Tibial artery (tissue), 4 donors: ENCODE measurements at regions not wholly inside any gene's neighbourhood (a gene's known extent, or its start where the extent isn't known, plus 50 kb on each side); places are given as distances from the start of the nearest gene placed in this dataset.

ENCODE experiments used
- DNase-seq, 2 donors: peaks; one replicate each; pipeline ENCODE4 v3.0.0-alpha.2; 2019
- H3K27ac ChIP-seq, 2 donors: fragments of 200-600 bp; sonication (generic) in 1 of 2; 1 replicate in 1 of 2; 2 replicates in 1 of 2; pipeline ENCODE4 v1.5.1; 2018 to 2019; ENCODE audit warnings: mild to moderate bottlenecking in 1 of 2
- H3K27me3 ChIP-seq, 2 donors: fragments of 200-600 bp; sonication (generic) in 1 of 2; one replicate each; pipeline versions ENCODE4 v1.5.1 to v1.6.0; 2016 to 2019
- H3K36me3 ChIP-seq, 3 donors: fragments of 200-600 bp; sonication (generic) in 2 of 3; one replicate each; pipeline ENCODE4 v1.5.1; 2016 to 2019; ENCODE audit warnings: mild to moderate bottlenecking in 2 of 3
- H3K4me1 ChIP-seq, 4 donors: fragments of 200-600 bp; sonication (generic) in 2 of 4; 1 replicate in 3 of 4; 2 replicates in 1 of 4; pipeline ENCODE4 v1.5.1; 2016 to 2019
- H3K4me3 ChIP-seq, 2 donors: fragments of 200-600 bp; sonication (generic) in 1 of 2; 1 replicate in 1 of 2; 2 replicates in 1 of 2; pipeline ENCODE4 v1.5.1; 2018 to 2019; ENCODE audit warnings: mild to moderate bottlenecking in 2 of 2
- H3K9me3 ChIP-seq, 3 donors: fragments of 200-600 bp; sonication (generic) in 1 of 3; one replicate each; pipeline ENCODE4 v1.5.1; 2016 to 2019
- intact Hi-C: fragments of 100-400 bp; cut with DNase I; formaldehyde crosslinking; loops from one replicate; pipeline ENCODE4 v1.15.0; 2023; ENCODE audit warnings: low total_unique reads
- TF ChIP-seq, protein P1 (sequence below), 2 experiments: fragments of 200-600 bp in 1 of 2; fragments of 450-650 bp in 1 of 2; IDR thresholded peaks; one replicate each; pipeline ENCODE4 v1.5.1; 2017 to 2019; ENCODE audit warnings: antibody characterized with exemption in 2 of 2, mild to moderate bottlenecking in 1 of 2, moderate library complexity in 1 of 2

DNA sequence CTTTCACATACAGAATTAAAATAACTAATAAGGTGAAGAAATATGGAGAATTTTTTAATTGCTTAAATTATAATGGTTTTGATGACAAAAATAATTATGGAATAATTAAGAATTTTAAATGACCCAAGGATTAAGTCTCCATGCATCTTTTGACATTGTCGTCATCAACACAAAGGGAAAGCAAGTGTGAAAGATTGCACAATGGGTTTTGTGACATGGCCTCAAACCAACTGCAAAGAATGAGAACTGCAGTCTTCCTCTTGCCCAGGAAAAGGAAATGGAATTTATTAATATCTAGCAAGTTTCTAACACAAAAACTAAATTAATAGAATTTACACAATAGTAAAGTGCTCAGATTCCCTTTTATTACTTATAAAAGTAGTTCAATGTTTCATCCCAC, 329.1 kb upstream of the PKDCC start:
- intact Hi-C loops, result no loop called here
- H3K4me3 ChIP-seq, result no peak overlapping the region
- H3K27me3 ChIP-seq, result no peaks in the 10 kb centered on the region
- peaks cover 0 to 48% (median 7%) of the 10 kb centered on the region in 4 donors for H3K4me1 ChIP-seq
- H3K27ac ChIP-seq, result peak overlapping the region; percentile 23 to 68
- no peaks in the 10 kb centered on the region for H3K9me3 ChIP-seq
- TF ChIP-seq, protein P1, sequence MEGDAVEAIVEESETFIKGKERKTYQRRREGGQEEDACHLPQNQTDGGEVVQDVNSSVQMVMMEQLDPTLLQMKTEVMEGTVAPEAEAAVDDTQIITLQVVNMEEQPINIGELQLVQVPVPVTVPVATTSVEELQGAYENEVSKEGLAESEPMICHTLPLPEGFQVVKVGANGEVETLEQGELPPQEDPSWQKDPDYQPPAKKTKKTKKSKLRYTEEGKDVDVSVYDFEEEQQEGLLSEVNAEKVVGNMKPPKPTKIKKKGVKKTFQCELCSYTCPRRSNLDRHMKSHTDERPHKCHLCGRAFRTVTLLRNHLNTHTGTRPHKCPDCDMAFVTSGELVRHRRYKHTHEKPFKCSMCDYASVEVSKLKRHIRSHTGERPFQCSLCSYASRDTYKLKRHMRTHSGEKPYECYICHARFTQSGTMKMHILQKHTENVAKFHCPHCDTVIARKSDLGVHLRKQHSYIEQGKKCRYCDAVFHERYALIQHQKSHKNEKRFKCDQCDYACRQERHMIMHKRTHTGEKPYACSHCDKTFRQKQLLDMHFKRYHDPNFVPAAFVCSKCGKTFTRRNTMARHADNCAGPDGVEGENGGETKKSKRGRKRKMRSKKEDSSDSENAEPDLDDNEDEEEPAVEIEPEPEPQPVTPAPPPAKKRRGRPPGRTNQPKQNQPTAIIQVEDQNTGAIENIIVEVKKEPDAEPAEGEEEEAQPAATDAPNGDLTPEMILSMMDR (IDR thresholded peaks at IDR 0.05), result no peak
- DNase-seq, result no peak
- no peaks in the 10 kb centered on the region for H3K36me3 ChIP-seq

DNA sequence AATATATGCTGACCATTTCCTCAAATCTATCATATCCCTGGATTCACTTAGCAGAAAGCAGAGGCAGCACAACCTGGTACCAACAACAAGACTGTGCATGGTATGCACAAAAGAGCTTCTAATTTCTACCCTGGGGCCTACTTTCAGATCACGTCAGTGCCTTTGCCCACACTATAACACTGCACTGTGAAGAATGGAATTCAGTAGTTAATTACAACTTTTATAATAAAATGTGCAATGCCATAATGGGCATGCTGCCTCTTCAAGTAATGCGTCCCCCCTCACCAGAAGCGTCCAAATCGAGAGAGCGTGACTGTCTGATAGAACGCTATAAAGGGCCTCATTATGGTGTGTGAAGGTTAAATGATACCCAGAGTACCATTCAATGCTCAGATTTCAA, 328.1 kb upstream of the PKDCC start:
- H3K27ac ChIP-seq, result peak overlapping the region; percentile 45 to 68
- no peak for DNase-seq
- intact Hi-C loops, result no loop called here

DNA sequence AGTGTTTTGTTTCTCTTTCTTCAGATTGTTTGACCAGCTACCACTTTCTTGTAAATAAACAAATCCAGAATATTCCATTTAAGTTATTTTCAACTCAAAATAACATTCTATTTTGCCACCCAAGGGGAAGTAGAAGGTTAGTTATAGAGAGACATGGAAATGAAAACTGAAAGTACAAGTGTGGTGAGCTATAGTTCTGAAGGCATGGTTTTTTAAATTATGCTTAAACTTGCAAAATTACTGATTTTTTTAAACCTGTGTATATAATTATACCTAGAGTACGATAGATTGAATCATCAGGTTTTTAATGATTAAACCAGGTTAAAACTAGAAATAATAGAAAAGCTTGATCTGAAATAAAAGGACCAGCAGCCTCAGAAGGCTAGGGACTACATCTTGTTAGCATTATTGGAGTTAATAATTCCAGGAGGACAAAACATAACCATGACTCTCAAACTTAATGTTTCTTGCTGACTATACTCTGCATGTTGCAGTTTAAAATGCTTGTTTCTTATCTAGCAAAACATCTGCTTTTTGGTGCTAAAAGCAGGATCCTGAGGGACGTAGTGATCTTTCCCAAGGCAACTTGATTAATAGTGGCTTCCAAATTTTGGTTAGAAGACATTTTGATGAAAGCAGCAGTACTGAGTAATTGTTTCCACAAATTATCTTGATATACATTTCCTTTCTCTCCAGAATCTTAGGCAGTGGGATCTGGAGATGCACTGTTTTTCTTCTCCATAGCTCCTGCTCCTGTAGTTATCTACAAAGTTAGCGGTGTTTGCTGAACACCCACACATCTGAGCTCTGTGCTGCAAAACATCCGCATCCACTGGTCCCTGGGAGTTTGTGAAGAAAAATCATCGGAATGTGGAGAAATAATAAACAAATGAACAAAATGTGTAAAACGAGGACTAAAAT, 327.2 kb upstream of the PKDCC start:
- Histone ChIP-seq H3K4me3 (peak overlapping the region; percentile 21 to 29), H3K27ac (peak overlapping the region; percentile 45 to 68), H3K9me3 (no peaks in the 10 kb centered on the region), H3K4me1 (peaks cover 0 to 50% (median 7%) of the 10 kb centered on the region in 4 donors), H3K27me3 (no peaks in the 10 kb centered on the region), H3K36me3 (no peaks in the 10 kb centered on the region)
- intact Hi-C loops, result no loop called here
- DNase-seq, result no peak
- TF ChIP-seq, protein P1 (IDR thresholded peaks at IDR 0.05), result no peak

More for the DNA sequence above, 328.1 kb upstream of the PKDCC start:
- H3K4me3 ChIP-seq, result no peak overlapping the region
- H3K27me3 ChIP-seq, result no peaks in the 10 kb centered on the region
- H3K9me3 ChIP-seq, result no peaks in the 10 kb centered on the region
- peaks cover 0 to 54% (median 7%) of the 10 kb centered on the region in 4 donors for H3K4me1 ChIP-seq
- H3K36me3 ChIP-seq, result no peaks in the 10 kb centered on the region
- TF ChIP-seq, protein P1 (IDR thresholded peaks at IDR 0.05), result no peak

DNA sequence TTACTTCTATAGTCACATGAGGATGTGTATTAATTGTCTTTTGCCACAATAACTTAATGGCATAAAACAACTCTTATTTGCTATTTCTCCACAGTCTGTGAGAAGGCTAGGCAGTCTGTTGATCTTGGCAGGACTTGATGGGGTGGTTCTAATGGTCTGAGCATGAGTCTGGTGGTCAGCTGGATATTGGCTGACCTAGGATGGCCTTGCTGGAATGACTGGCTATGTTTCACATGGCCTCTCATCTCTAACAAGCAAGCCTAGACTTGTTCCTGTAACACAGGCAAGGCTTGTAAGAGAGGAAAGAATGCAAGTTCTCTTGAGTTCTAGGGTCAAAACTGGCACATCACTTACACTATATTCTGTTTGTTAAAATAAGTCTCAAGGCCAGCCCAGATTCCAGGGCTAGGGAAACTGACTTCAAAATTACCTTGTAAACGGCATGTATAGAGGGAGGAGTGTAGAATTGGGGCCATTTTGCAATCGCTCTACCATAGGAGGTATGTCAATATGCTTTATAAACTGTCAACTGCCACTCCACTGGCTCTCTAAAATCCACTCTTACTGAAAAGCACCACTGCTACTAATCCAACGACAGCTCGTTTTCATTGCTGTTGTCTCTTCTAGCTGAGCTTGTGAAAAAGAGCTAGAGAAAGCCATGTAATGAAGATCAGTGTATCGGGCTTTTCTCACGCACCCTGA, 325.0 kb upstream of the PKDCC start:
- intact Hi-C loops, result no loop called here
- peak; percentile 72 to 83 for DNase-seq
- no peaks in the 10 kb centered on the region for H3K36me3 ChIP-seq
- TF ChIP-seq, protein P1 (IDR thresholded peaks at IDR 0.05), result no peak
- no peaks in the 10 kb centered on the region for H3K27me3 ChIP-seq
- H3K9me3 ChIP-seq, result no peaks in the 10 kb centered on the region
- peaks cover 0 to 38% (median 7%) of the 10 kb centered on the region in 4 donors for H3K4me1 ChIP-seq
- H3K27ac ChIP-seq, result peak overlapping the region; percentile 45 to 68
- H3K4me3 ChIP-seq, result no peak overlapping the region

DNA sequence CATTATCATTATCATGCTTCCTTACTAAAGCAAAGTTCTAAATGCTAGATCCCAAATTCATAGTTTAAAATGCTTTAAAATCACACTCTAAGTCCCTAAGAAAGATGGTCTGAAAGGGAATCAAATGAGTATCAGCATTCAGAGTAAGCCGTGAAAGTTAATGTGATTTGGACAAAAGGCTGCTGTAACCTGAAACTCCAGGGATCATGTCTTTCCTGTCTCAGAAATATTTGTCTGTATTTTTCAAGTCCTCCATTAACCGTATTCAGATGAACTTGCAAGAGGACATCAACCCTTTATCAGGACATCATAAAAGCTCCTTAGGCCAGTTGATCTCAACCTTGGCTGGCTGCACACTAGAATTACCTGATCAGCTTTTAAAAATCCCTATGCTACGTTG, 324.3 kb upstream of the PKDCC start:
- peaks cover 0 to 38% (median 7%) of the 10 kb centered on the region in 4 donors for H3K4me1 ChIP-seq
- no peaks in the 10 kb centered on the region for H3K36me3 ChIP-seq
- no peaks in the 10 kb centered on the region for H3K9me3 ChIP-seq
- H3K27me3 ChIP-seq, result no peaks in the 10 kb centered on the region
- intact Hi-C loops, result no loop called here
- DNase-seq, result no peak
- TF ChIP-seq, protein P1 (IDR thresholded peaks at IDR 0.05), result no peak
- H3K27ac ChIP-seq, result peak overlapping the region; percentile 45 to 68
- no peak overlapping the region for H3K4me3 ChIP-seq
